IPS-18c (cell line): ENCODE measurements at regions not wholly inside any gene's neighbourhood (a gene's known extent, or its start where the extent isn't known, plus 50 kb on each side); places are given as distances from the start of the nearest gene placed in this dataset.

Experiments
- H3K4me3 ChIP-seq: 2 replicates; pipeline ENCODE4 v1.7.0; 2013; ENCODE audit warnings: low read depth, mild to moderate bottlenecking, low read length, moderate library complexity; ENCODE audit not compliant: insufficient read depth
- H3K9me3 ChIP-seq: one replicate; pipeline ENCODE4 v1.6.1; 2013; ENCODE audit warnings: mild to moderate bottlenecking, low read length, moderate library complexity; ENCODE audit not compliant: control insufficient read depth, insufficient read depth

- H3K9me3 ChIP-seq = no peaks in the 10 kb centered on the region
- H3K4me3 ChIP-seq = no peak overlapping the region
These were observed 274.0 kb upstream of the GLI3 start for GRCh38 chr7:42511027-42511426.

DNA sequence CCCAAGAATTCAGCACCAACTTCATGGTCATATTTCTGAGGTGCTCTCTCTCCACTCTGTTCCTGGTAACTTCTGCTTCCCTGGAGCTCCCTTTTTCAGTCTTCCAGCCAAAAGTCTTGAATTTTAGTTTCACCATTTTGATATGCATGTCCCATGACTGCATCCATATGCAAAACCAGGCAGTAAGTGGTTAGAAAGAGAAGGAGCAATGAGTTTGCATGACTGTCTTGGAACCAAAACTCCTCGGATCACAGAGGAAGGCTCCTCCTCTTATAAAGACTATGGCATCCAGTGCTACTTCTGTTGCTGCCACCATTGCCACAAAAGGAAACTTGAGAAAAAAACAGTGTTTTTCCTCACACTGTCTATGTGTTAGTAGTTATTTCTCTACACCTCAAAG lies 269.1 kb upstream of the GLI3 start:
- no peak overlapping the region for H3K4me3 ChIP-seq

GRCh38 chr7:42502022-42502421 lies 265.0 kb upstream of the GLI3 start:
- no peaks in the 10 kb centered on the region for H3K9me3 ChIP-seq
- H3K4me3 ChIP-seq = no peak overlapping the region

More for the DNA sequence above, 269.1 kb upstream of the GLI3 start:
- no peaks in the 10 kb centered on the region for H3K9me3 ChIP-seq

DNA sequence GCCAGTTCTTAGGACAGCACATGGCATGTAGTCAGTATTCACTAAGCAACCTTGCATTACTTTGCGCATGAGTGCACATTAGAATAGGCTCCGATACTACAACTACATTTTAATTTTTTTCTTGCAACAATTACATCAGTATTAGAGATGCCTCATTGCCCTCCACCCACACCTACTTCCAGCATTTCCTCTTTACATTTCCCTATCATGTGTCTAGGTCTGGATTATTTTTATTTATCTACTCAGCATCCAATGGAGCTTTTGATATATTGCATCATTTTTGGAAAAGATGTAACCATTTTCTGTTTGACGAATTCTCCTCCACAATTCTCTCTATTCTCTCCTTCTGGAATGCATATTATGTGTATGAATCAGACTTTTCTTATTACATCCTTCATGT lies 258.2 kb upstream of the GLI3 start:
- no peak overlapping the region for H3K4me3 ChIP-seq

GRCh38 chr7:42494736-42495135 lies 257.7 kb upstream of the GLI3 start:
- H3K9me3 ChIP-seq = no peaks in the 10 kb centered on the region
- no peak overlapping the region for H3K4me3 ChIP-seq

More for the DNA sequence above, 258.2 kb upstream of the GLI3 start:
- H3K9me3 ChIP-seq = no peaks in the 10 kb centered on the region

- no peaks in the 10 kb centered on the region for H3K9me3 ChIP-seq
- peak overlapping the region; percentile 58; the same call in 1 of the 2 replicates for H3K4me3 ChIP-seq
These were observed 257.2 kb upstream of the GLI3 start for GRCh38 chr7:42494199-42494710.

- Histone ChIP-seq H3K9me3 (no peaks in the 10 kb centered on the region), H3K4me3 (peak overlapping the region; percentile 58)
These were observed 256.6 kb upstream of the GLI3 start for GRCh38 chr7:42493436-42494198.

GRCh38 chr7:42492920-42493319 lies 255.9 kb upstream of the GLI3 start:
- peak overlapping the region; percentile 58; the same call in 1 of the 2 replicates for H3K4me3 ChIP-seq
- no peaks in the 10 kb centered on the region for H3K9me3 ChIP-seq

- Histone ChIP-seq H3K9me3 (no peaks in the 10 kb centered on the region), H3K4me3 (no peak overlapping the region)
These were observed 254.1 kb upstream of the GLI3 start for GRCh38 chr7:42491106-42491505.

DNA sequence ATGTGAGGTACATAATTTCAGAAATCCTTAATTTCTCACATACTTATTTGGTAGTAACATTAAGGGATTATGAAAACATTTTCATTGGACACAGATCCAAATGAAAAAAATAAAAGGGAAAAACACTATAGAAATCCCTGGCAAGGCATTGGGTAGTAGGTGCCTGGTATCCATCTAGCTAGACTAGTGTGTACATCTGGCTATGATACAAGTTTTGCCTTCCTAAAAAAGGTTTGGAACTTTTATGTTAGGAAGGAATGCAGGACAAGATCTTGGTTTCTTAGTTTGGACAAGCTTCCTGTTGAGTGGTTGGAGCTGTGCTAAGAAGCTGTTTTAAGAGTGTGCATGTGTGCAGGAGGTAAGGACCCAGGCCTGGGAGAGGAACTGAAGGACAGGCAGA lies 252.3 kb upstream of the GLI3 start:
- H3K9me3 ChIP-seq = no peaks in the 10 kb centered on the region
- no peak overlapping the region for H3K4me3 ChIP-seq

DNA sequence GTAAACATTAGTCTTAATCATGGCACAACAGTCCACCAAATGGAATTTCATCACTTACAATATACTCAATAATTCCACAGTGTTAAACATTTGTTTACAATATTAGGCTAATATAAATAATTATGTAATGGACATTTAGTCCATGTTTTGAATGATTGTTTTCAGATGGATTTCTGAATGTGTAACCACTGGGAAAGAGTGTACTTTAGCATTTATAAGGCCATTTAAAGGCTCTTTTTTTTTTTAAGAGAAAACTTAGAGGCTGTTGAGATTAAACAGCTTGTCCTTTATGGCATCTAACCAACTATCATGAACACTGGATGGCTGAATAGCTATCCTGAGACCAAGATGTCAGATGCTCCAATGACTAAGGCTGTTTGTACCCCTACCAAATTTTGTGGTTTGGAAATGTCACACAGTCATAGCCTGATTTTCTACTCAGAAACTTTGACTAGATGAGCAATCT lies 248.3 kb upstream of the GLI3 start:
- no peaks in the 10 kb centered on the region for H3K9me3 ChIP-seq

DNA sequence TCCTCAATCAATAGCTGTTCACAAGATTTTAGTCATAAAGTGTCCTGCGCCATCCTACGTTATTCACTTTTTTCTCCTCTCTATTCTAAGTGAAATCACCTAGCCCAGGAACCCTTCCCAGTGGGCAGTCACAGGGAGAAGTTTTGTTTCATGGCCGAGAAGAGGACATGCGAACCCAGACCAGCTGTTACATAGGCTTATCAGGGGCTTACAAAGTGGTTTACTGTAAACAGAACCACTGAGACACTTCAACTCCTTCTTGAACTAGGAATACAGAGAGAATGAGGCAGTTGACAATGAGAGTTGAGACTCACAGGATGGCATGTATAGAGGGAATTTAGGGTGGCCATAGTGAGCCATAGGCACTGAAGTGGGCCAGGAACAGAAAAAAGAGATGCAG lies 246.9 kb upstream of the GLI3 start:
- H3K9me3 ChIP-seq = no peaks in the 10 kb centered on the region
- no peak overlapping the region for H3K4me3 ChIP-seq

More for the DNA sequence above, 248.3 kb upstream of the GLI3 start:
- no peak overlapping the region for H3K4me3 ChIP-seq

DNA sequence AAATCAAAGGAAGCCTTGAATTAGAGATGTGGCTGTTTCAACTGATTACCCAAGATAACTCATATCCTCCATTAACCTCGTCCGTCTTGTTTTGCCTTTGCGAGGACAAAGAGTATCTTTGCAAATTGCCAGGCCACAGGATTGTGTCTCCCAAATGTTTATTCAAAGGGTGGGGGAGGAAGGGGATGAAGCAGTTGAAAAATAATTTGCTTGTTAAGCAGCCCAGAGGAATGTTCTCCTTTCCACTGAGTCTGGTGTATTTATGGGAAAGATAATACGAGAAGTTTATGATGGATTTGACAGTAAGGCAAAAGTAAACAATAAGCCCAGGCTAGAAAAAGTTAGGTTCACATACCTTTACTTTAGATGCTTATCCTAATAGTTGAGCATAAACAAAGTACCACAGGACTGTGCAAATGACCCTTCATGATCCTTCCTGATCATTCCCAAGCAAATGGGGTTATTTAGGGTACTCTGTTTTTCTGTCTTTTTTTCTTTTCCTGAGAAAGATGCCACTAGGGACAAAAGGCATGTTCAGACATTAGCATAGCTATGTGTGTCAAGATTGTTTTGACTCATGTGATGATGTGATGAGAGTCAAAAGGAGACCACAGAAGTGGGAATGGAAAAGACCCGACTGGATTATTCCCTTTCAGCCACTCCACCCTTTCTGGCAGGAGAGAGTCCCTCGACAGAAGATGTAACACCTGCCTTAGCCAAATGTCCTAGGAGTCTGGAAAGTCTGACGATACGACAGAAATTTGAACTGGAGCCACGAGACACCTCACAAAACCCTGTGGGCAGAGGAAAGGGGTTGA lies 243.0 kb upstream of the GLI3 start:
- no peak overlapping the region for H3K4me3 ChIP-seq

GRCh38 chr7:42479452-42479815 lies 242.4 kb upstream of the GLI3 start:
- H3K9me3 ChIP-seq = no peaks in the 10 kb centered on the region
- H3K4me3 ChIP-seq = no peak overlapping the region

More for the DNA sequence above, 243.0 kb upstream of the GLI3 start:
- H3K9me3 ChIP-seq = no peaks in the 10 kb centered on the region

GRCh38 chr7:42478717-42479116 lies 241.7 kb upstream of the GLI3 start:
- Histone ChIP-seq H3K4me3 (no peak overlapping the region), H3K9me3 (no peaks in the 10 kb centered on the region)

GRCh38 chr7:42476255-42476654 lies 239.2 kb upstream of the GLI3 start:
- H3K4me3 ChIP-seq = no peak overlapping the region
- H3K9me3 ChIP-seq = no peaks in the 10 kb centered on the region

GRCh38 chr7:42475082-42475481 lies 238.1 kb upstream of the GLI3 start:
- H3K9me3 ChIP-seq = no peaks in the 10 kb centered on the region

GRCh38 chr7:42473099-42473498 lies 236.1 kb upstream of the GLI3 start:
- Histone ChIP-seq H3K4me3 (no peak overlapping the region), H3K9me3 (no peaks in the 10 kb centered on the region)

More at GRCh38 chr7:42475082-42475481, 238.1 kb upstream of the GLI3 start:
- H3K4me3 ChIP-seq = no peak overlapping the region
